Left lobe of liver (tissue), 2 donors: ENCODE measurements at regions not wholly inside any gene's neighbourhood (a gene's known extent, or its start where the extent isn't known, plus 50 kb on each side); places are given as distances from the start of the nearest gene placed in this dataset.
A peak's percentile ranks its signal among the peaks of the same experiment; 100 is the strongest.

ENCODE experiments used
- ATAC-seq: fragments of 200-7000 bp; cut with Tn5 transposase; one replicate; pipeline ENCODE4 v1.9.1; 2020; ENCODE audit warnings: mild to moderate bottlenecking, moderate library complexity
- DNase-seq: peaks from one replicate; pipeline ENCODE4 v3.0.0-alpha.2; 2020; ENCODE audit warnings: low spot score
- donor health status: DM: no; HTN: no; CAD: no; lungs with moderate emphysema.
- donor health status: DM: no; HTN: yes; CAD: no.

GRCh38 chr1:36691374-36691773 lies 208.7 kb upstream of the CSF3R start:
- ATAC-seq (no peak), DNase-seq (peak; percentile 21)

- no peak for ATAC-seq
- DNase-seq = peak; percentile 11
Observed at GRCh38 chr1:36689992-36690391, 207.3 kb upstream of the CSF3R start.

GRCh38 chr1:36687312-36687711 lies 204.6 kb upstream of the CSF3R start:
- DNase-seq (no peak), ATAC-seq (no peak)

- DNase-seq (no peak), ATAC-seq (no peak)
Observed at GRCh38 chr1:36675931-36676562, 193.3 kb upstream of the CSF3R start.

GRCh38 chr1:36675106-36675505 lies 192.4 kb upstream of the CSF3R start:
- no peak for ATAC-seq
- DNase-seq = no peak

- no peak for ATAC-seq
- no peak for DNase-seq
Observed at GRCh38 chr1:36673202-36673601, 190.5 kb upstream of the CSF3R start.

GRCh38 chr1:36669262-36669661 lies 186.5 kb upstream of the CSF3R start:
- DNase-seq (no peak), ATAC-seq (no peak)

GRCh38 chr1:36667836-36668235 lies 185.1 kb upstream of the CSF3R start:
- ATAC-seq (no peak), DNase-seq (no peak)

GRCh38 chr1:36667256-36667655 lies 184.5 kb upstream of the CSF3R start:
- no peak for DNase-seq
- no peak for ATAC-seq

- no peak for ATAC-seq
- DNase-seq = no peak
Observed at GRCh38 chr1:36665478-36666080, 182.9 kb upstream of the CSF3R start.

- no peak for DNase-seq
- no peak for ATAC-seq
Observed at GRCh38 chr1:36664571-36665287, 182.0 kb upstream of the CSF3R start.

GRCh38 chr1:36663772-36664430 lies 181.2 kb upstream of the CSF3R start:
- DNase-seq (no peak), ATAC-seq (no peak)

GRCh38 chr1:36658838-36659237 lies 176.1 kb upstream of the CSF3R start:
- no peak for DNase-seq
- no peak for ATAC-seq

GRCh38 chr1:36657826-36658225 lies 175.1 kb upstream of the CSF3R start:
- ATAC-seq = no peak
- DNase-seq = no peak

GRCh38 chr1:36656838-36657237 lies 174.1 kb upstream of the CSF3R start:
- no peak for ATAC-seq
- no peak for DNase-seq

GRCh38 chr1:36656271-36656670 lies 173.6 kb upstream of the CSF3R start:
- DNase-seq (no peak), ATAC-seq (no peak)

GRCh38 chr1:36654586-36654985 lies 171.9 kb upstream of the CSF3R start:
- no peak for ATAC-seq

GRCh38 chr1:36653850-36654249 lies 171.1 kb upstream of the CSF3R start:
- ATAC-seq = peak; percentile 27
- no peak for DNase-seq

More at GRCh38 chr1:36654586-36654985, 171.9 kb upstream of the CSF3R start:
- DNase-seq = no peak

GRCh38 chr1:36652586-36652985 lies 169.9 kb upstream of the CSF3R start:
- ATAC-seq (no peak), DNase-seq (no peak)

- no peak for DNase-seq
- ATAC-seq = no peak
Observed at GRCh38 chr1:36652011-36652410, 169.3 kb upstream of the CSF3R start.

- ATAC-seq (no peak), DNase-seq (no peak)
Observed at GRCh38 chr1:36651176-36651910, 168.6 kb upstream of the CSF3R start.
